DMS114 treated with DMSO at 0.1 percent for 48 hours (cell line): ENCODE measurements at regions not wholly inside any gene's neighbourhood (a gene's known extent, or its start where the extent isn't known, plus 50 kb on each side); places are given as distances from the start of the nearest gene placed in this dataset.

ENCODE experiments used
- DNase-seq: peaks from one replicate; lab custom pipeline; 2025; ENCODE audit not compliant: unreplicated experiment; lab: John Stamatoyannopoulos, UW

DNA sequence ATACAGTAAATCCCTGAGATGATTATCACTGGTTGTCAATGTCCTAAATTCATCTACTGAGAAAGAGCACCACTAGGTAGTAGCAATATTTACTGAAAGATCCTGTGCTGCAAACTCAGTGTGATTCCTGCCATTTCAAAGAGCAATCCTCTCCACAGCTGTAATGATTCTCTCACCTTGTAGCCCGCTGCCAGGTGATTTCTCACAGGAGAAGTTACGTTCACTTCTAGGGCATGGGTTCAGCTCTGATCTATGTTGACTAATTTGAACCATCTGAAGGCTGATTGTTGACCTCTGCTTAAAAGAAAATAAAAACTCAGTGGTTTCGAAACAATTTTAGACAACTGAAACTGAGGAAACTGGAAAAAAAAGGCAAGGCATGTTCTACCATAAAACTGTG, 197.0 kb downstream of the FAT4 start:
- DNase-seq, result no peak

DNA sequence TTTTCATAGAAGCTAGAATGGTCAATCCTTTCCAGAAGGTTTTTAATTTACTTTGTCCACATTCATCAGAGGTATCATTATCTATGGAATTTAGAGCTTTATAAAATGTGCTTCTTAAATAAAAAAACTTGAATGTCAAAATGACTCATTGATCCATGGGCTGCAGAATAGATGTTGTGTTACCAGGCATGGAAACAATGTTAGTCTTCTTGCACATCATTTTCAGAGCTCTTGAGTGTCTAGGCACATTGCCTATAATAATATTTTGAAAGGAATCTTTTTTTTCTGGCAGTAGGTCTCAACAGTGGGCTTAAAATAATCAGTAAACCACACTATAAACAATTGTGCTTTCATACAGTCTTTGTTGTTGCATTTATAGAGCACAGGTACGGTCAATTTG, 200.3 kb downstream of the FAT4 start:
- DNase-seq, result no peak

DNA sequence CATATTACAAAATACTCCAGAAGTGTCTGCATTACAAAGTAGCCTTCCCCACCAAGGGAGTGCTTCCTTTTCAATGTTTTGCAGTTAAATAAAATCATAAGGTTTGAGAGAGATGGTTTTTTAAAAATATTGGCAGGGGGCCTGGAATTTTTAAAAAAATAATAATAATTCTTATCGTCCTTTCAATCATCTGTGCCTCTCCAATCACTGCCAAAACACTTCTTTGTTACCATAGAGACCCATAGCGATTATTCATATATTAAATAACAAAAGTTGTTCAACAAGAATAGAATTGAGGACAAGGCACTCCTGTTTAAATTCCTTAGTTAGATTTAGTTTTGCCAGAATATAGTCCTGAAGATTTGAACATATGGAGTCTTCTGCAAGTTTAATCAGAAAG, 203.1 kb downstream of the FAT4 start:
- DNase-seq, result no peak

DNA sequence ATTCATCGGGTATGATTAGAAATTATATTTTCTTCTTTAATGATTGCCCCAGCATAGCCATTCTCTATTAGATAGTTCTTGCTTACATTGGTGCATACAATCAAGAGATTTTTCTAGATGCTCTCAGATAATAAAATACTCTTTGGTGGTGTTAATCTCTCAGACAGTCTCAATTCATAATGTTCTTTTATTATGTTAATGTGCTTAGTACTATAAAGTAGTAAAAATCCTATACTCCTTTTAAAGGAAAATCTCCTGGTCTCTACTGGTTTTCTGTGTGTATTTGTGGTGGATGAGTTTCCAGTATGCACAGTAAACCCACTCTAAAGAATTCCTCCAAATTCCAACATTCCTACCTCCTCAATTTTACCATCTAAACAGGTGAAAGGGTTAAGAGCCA, 203.5 kb downstream of the FAT4 start:
- DNase-seq, result no peak

DNA sequence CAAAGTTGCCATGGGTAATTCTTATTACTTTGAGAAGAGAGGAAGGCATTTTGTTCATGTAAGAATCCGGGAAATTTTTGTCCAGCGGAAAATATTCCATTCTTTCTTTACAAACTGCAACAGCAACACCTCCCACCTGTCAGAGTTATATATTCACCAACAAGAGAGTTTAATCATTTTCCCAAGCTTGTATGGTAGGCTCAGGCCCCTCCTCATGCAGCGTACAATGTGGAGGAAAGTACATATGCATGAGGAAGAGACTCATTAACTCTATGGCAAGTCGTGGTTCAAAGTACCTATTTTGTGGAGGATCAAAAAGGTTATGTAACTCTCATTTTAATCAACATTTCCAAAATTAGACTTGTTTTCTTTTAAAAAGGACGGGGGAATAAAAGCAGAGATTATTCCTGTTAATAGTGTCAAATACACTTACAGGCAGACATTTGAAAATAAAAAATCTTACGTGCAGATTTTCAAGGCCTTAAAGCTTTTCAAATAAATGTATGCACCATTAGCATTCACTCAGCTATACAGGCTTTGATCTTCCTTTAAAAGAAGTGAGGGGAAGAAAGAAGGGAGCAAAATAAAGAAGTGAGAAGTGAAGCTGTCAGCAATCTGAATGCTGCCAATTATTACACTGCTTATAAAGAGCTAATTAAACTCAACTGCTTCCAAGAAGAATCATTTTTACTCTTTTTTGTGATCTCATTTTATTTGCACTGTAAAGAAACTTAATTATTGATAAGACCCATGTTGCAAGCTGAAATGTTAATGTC, 204.8 kb downstream of the FAT4 start:
- no peak for DNase-seq

DNA sequence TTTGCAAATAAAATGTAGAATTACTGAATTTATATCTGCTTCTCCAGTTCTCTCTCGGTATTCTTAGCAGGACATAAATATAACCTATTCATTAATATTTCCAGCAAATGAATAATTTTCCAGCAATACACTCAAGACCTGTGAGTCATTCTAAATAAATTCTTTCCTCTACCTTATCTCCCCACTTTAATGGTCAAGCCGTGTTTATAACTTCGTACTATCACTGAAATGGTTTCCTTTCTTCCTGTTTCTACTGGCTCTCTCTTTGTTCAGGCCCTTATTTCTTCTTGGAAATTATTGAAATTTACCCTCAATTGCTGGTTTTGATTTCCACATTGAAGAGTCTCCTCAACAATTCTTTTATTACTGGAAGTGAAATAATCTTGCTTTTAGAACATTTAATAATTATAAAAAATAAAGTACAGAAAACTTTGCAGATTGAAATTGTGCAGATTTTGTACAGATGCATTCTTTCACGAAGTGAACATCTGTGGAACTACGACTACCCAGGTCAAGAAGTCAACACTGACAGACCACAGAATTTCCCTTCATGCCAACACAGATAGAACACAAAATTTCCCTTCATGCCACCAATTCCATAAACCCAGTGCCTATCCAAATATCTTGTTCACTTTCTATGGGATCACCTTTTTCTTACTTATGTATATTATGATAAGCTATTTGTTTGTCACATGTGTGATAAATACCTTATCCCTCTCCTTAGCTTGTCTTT, 205.7 kb downstream of the FAT4 start:
- no peak for DNase-seq

DNA sequence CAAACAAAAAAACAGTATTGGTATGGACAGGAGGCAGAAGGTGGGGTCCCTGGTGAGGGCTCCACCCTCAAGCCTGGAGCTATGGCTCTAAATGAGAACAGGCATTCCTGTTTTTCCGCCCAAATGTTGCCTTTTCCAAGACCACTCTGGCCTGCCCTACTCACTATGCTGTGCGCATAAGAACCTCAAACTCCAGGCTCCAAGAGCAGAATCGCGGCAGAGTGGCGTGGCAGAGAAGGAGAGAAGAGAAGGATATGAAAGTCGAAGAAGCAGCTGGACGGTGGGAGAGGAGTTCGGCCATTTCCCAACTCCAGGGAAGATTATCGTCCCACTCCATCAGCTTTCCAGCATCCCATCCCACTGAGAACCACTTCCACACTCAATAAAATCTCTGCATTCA, 207.8 kb downstream of the FAT4 start:
- DNase-seq, result no peak

DNA sequence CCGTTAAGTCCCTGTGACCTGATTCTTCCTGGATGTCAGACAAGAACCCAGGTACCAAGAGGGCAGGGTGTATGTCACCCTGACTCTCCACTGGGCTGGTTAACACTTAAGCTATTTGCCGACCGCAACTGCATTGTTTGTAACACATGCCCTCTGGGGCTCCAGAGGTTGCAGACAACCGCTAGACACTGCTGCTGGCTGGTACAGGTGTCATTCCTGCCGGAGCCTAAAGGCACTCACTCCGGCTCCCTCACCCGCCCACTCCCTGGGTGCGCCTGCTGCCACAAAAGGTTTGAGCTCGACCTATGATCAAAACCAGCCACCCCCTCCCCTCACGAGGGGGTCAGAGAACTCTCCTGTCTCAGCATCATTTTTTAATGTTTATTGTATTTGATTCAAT, 208.2 kb downstream of the FAT4 start:
- DNase-seq, result no peak

DNA sequence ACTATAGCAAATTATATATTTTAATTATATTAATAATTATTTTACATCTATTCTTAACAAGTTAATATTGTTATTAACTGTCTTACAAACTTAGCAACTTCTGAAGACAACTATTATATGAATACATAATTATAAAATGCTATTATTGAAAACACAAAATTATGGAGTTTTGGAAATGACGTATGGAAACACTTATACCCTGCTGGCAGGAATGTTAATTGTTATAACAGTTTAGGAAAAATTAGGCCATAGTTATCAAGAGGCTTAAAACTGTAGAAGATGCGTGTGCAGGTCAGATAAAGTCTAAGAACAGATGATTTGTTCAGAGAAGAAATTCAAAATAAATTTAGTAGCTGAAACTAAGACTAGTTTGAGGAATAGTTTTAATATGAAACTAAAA, 211.7 kb downstream of the FAT4 start:
- DNase-seq, result no peak

DNA sequence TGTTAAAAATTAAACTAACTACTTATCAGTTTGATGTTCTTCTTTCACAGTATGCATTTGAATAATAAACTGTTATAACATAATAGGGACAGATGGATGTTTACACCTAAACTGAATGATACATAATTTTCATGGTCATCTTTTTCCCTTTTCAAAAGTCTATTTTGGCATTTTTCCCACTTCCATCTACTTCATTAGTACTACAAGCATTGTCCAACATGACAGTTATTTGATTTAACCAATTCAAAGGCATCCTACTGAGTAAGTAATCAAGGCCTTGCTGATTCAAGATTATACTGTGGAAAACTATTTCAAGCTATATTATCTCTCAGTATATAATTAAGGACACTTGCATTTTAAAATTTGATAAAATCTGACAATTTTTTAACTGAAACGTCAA, 212.9 kb downstream of the FAT4 start:
- DNase-seq, result no peak

DNA sequence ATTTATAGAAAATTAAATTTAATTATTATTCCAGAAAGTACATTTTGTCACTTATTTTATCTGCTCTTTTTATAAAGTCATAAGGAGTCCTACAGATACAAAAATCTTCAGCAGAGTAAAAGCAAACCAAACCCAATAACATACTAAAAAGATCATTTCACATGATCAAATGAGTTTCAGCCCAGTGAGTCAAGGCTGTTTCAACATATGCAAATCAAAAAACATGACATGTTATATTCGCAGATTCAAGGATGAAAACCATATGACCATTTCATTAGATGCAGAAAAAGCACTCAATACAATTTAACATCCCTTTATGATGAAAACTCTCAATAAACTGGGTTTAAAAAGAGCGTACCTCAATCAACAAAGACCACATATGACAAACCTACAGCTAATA, 214.3 kb downstream of the FAT4 start:
- no peak for DNase-seq

DNA sequence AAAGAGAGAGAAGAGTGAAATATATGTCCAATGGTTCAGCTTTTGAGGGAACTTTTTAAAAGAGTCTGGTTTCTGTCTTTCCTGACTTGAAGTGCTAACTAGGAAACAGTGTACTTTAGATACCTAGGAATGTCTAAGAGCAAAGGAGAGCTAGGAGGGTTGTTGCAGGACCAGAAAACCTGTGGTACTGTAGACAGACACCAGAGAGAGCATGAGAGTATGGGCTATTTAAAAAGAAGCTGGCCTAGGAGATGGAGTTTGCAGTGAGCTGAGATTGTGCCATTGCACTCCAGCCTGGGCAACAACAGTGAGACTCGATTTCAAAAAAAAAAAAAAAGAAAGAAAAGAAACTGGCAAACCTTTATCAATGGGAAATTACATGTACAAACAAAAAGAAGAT, 223.9 kb downstream of the FAT4 start:
- no peak for DNase-seq

DNA sequence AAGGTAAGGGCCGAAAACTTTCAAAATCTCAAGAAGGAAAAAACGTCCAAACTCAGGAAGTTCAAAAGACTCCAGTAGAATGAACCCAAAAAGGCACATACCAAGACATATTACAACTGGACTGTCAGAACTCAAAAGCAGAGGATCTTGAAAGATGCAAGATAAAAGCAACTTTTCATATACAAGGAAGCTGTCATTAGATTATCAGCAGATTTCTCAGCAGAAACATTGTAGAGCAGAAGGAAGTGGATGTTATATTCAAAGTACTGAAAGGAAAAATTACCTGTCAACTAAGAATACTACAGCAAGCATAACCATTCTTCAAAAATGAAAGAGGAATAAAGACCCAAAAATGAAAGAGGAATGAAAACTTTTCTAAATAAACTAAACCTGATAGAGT, 224.9 kb downstream of the FAT4 start:
- DNase-seq, result no peak

DNA sequence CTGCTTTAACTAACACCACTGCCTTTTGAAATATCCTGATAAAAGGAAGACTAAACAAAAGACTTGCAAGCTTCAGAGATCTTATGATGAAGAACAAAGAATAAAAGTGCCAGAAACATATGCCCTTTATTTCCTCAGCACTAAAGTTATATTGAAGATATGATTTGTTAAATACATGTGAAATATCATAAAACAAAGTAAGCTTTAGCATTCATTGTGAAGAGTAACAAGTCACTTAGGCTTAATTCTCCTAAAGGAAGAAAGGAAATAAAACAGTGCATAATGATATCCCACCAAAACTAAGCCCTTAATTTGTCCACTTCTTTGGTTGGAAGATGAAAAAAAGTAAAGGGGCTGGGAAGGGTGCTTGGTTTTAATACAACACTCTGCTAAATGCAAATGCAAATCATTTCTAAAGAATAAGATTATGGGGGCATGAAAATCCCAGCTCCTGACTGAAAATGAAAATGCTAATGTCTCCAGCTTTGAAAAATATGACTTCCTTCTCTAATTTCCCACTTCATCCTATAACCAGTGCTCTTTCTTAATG, 227.2 kb downstream of the FAT4 start:
- DNase-seq, result no peak

DNA sequence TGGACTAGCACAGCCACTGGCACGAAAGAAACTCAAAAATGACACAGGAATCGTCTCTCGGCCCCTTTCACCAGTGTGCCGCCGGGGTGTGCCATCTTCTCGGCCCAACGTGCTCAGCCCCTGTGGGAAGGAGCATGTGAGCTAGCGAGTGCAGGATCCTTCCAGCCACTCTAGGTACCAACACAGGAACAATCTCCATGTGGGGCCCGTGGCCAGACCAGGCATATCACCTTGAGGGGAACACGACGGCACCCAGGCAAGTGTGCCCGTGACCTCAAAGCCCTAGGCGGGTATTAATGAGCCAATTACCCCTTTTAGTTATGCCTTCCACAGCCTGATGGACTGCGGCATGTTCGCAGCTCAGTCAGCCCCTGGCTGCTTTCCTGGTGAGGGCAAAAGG, 231.5 kb downstream of the FAT4 start:
- no peak for DNase-seq

DNA sequence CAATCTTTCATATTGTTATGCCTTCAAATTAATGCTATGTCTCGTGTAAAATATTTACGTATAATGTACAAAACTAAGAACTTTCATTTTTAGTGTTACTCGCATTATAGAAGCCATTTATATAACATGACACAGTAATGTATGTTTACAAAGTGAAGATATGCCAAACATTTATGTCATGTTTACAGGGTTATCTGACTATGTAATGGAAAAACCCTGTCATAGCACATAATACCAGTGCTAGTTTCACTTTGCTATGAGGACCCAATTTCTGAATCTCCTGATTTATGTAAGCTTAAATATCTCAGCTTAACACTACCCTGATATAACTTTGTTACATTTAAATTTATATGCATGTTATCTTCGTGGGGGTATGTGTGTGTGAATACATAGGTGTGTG, 233.1 kb downstream of the FAT4 start:
- DNase-seq, result no peak

DNA sequence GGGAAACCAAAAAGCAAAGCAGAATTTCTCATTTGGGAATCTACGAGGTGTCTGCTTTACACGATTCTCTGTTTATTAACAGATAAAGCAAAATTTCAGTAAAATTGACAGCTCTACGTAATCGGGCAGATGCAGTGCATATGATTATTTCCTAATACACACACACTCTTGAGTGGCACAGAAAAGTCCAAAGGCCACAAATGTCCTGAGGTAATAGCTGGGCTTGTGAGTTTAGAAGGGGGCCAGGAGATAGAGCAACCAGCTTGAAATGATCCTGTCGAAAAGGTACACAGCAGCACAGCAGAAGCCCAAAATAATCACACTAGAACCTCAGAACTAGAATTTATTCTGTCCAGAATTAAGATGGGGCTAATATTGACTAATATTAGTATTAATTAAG, 236.0 kb downstream of the FAT4 start:
- no peak for DNase-seq

DNA sequence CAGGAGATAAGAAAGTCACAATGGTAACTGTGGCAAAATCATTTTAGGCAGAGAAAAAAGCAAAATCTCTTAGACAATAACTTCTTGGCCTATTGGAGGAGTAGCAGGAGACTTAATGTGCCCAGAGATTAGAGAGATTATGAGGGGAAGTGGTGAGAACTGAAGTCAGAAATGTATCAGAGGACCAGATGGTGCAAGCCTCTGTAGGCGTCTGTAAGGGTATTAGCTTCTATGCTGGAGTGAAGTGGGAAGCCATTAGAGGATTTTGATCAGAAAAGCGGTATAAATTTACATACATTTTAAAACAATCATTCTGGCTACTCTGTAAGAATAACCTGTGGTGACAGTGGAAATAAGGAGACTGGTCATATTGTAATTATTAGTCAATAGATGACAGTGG, 236.7 kb downstream of the FAT4 start:
- no peak for DNase-seq

DNA sequence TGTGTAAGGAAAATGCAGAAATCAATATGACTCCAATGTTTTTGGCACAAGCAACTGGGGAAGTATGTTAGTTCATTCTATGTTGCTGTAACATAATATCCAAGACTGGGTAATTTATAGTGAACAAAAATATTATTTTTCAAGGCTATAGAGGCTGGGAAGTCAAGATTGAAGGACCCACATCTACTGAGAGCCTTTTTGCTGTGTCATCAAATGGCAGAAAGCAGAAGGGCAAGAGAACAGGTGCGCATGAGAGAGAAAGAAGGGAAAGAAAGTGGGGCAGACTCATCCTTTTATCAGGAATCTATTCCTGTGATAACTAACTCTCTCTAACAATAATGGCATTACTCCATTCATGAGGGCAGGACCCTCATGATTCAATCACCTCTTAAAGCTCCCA, 237.2 kb downstream of the FAT4 start:
- DNase-seq, result no peak

DNA sequence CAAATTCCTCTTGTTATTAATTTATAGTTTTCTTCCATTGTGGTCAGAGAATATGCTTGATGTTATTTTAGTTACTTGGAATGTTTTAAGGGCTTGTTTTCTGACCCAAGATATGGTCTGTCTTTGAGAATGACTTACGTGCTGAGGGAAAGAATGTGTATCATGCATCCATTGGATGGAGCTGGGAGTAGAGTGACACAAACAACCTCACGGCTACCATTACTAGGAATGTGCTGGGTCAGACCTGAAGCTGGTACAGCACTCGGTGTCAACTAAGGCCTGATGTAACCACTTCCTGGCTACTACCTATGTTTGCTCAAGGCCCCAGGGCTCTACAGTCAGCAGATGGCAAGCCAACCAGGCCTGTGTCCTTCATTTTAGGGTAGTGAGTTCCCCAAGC, 257.8 kb downstream of the FAT4 start:
- DNase-seq, result no peak

DNA sequence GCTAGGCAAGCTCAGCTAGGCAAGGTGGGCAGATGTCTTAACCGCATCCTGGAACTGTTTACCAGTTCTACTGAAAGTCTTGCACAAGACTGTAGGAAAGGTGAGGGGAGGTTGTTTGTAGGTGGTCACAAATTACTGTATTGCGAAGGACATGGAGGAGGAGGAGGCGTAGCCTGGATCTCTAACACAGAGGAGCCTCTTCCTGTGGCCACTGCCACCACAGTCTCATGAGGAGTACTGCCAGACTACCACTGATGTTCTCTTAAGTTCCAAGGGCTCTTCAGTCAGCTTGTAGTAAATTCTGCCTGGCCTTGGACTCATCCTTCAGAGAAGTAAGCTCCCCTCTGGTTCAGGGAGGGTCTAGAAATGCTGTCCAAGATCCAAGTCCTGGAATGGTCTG, 258.6 kb downstream of the FAT4 start:
- no peak for DNase-seq

DNA sequence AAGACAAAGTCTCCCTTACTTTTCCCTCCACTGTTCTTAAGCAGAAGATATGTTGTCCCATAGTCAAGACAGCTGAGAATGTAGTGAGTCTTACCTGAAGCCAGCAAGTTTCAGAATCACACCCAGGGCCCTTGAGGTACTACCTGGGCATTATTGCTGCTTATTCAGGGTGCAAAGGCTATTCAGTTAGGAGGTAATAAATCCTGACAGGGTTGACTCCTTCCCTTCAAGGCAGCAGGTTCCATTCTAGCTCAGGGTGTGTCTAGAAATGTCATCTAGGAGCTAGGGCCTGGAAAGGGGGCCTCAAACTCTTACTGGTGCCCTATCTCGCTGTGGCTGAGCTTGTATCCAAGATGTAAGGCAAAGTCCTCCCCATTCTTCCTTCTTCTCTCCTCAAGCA, 259.0 kb downstream of the FAT4 start:
- no peak for DNase-seq

DNA sequence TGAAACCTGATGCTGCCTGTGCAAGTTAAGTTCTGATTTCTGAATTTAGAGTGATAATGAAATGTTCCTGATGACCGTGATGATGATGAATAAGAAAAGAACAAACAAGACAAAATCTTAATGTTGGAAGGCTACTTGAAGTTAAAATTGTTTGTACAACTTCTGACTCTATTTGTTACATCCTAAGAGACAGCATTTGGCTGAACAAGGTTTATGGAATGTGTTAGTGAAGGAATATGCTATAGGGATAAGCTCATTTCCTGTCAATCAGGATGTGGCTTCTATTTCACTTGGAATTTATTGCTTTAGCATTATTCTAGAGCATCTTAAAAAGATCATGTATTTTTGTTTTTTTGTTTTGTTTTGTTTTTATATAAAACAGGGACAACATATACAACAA, 267.5 kb downstream of the FAT4 start:
- DNase-seq, result no peak
